ENCODE measurements at regions not wholly inside any gene's neighbourhood (a gene's known extent, or its start where the extent isn't known, plus 50 kb on each side); places are given as distances from the start of the nearest gene placed in this dataset. TPM values are rescaled to one million over a fixed set of nuclear protein-coding genes. Genes with fewer than 3 reads are reported as not detected.

- no peak overlapping the region for H3K4me3 Mint-ChIP-seq (ENCODE audit: unreplicated experiment)
- H3K27ac Mint-ChIP-seq (ENCODE audit: unreplicated experiment): no peak overlapping the region
- no peaks in the 10 kb centered on the region for H3K27me3 Mint-ChIP-seq (ENCODE audit: unreplicated experiment)
- H3K36me3 Mint-ChIP-seq (ENCODE audit: unreplicated experiment): no peaks in the 10 kb centered on the region
- TF ChIP-seq CTCF (IDR thresholded peaks at IDR 0.05; ENCODE audit: partially characterized antibody, unreplicated experiment): no peak
- no peaks in the 10 kb centered on the region for H3K4me1 Mint-ChIP-seq (ENCODE audit: low read depth, unreplicated experiment)
- no peak for DNase-seq
- H3K9me3 Mint-ChIP-seq (ENCODE audit: unreplicated experiment): peaks cover 3% of the 10 kb centered on the region
These were observed 52.5 kb upstream of the FRMD4A start for GRCh38 chr10:14383266-14383665.

- Mint-ChIP-seq H3K4me3 (ENCODE audit: unreplicated experiment) (no peak overlapping the region), H3K27ac (ENCODE audit: unreplicated experiment) (no peak overlapping the region), H3K4me1 (ENCODE audit: low read depth, unreplicated experiment) (no peaks in the 10 kb centered on the region), H3K27me3 (ENCODE audit: unreplicated experiment) (no peaks in the 10 kb centered on the region), H3K9me3 (ENCODE audit: unreplicated experiment) (peaks cover 3% of the 10 kb centered on the region), H3K36me3 (ENCODE audit: unreplicated experiment) (no peaks in the 10 kb centered on the region)
- DNase-seq: no peak
- TF ChIP-seq CTCF (IDR thresholded peaks at IDR 0.05; ENCODE audit: partially characterized antibody, unreplicated experiment): no peak
These were observed 51.8 kb upstream of the FRMD4A start for GRCh38 chr10:14382531-14382930.

GRCh38 chr10:14382022-14382421 lies 51.3 kb upstream of the FRMD4A start:
- Mint-ChIP-seq H3K36me3 (ENCODE audit: unreplicated experiment) (no peaks in the 10 kb centered on the region), H3K27me3 (ENCODE audit: unreplicated experiment) (no peaks in the 10 kb centered on the region), H3K9me3 (ENCODE audit: unreplicated experiment) (peaks cover 3% of the 10 kb centered on the region), H3K27ac (ENCODE audit: unreplicated experiment) (no peak overlapping the region), H3K4me1 (ENCODE audit: low read depth, unreplicated experiment) (no peaks in the 10 kb centered on the region), H3K4me3 (ENCODE audit: unreplicated experiment) (no peak overlapping the region)
- no peak for DNase-seq
- no peak for TF ChIP-seq CTCF (IDR thresholded peaks at IDR 0.05; ENCODE audit: partially characterized antibody, unreplicated experiment)

GRCh38 chr10:14381475-14381874 lies 50.8 kb upstream of the FRMD4A start:
- H3K27me3 Mint-ChIP-seq (ENCODE audit: unreplicated experiment): no peaks in the 10 kb centered on the region
- no peak for DNase-seq
- no peak overlapping the region for H3K4me3 Mint-ChIP-seq (ENCODE audit: unreplicated experiment)
- TF ChIP-seq CTCF (IDR thresholded peaks at IDR 0.05; ENCODE audit: partially characterized antibody, unreplicated experiment): no peak
- no peaks in the 10 kb centered on the region for H3K4me1 Mint-ChIP-seq (ENCODE audit: low read depth, unreplicated experiment)
- H3K36me3 Mint-ChIP-seq (ENCODE audit: unreplicated experiment): no peaks in the 10 kb centered on the region
- peaks cover 3% of the 10 kb centered on the region for H3K9me3 Mint-ChIP-seq (ENCODE audit: unreplicated experiment)
- H3K27ac Mint-ChIP-seq (ENCODE audit: unreplicated experiment): no peak overlapping the region

- no peak overlapping the region for H3K27ac Mint-ChIP-seq (ENCODE audit: unreplicated experiment)
- TF ChIP-seq CTCF (IDR thresholded peaks at IDR 0.05; ENCODE audit: partially characterized antibody, unreplicated experiment): no peak
- peaks cover 5% of the 10 kb centered on the region for H3K9me3 Mint-ChIP-seq (ENCODE audit: unreplicated experiment)
- no peak overlapping the region for H3K4me3 Mint-ChIP-seq (ENCODE audit: unreplicated experiment)
- DNase-seq: no peak
- no peaks in the 10 kb centered on the region for H3K27me3 Mint-ChIP-seq (ENCODE audit: unreplicated experiment)
- no peaks in the 10 kb centered on the region for H3K36me3 Mint-ChIP-seq (ENCODE audit: unreplicated experiment)
- H3K4me1 Mint-ChIP-seq (ENCODE audit: low read depth, unreplicated experiment): no peaks in the 10 kb centered on the region
These were observed 50.0 kb upstream of the FRMD4A start for GRCh38 chr10:14380746-14381145.

Small RNAs in the stretch of these regions (microRNA-seq; reads per million reads assigned to microRNA genes)
- gene MIR1265 (ENCODE audit: unreplicated experiment) (0.69 reads per million), gene MIR4293 (ENCODE audit: unreplicated experiment) (not detected)
